ENCODE measurements at regions not wholly inside any gene's neighbourhood (a gene's known extent, or its start where the extent isn't known, plus 50 kb on each side); places are given as distances from the start of the nearest gene placed in this dataset.
"Not testable (repeated sequence)": the region's sequence is repeated elsewhere in the genome, so short reads cannot be mapped to it uniquely, and the experiment has no call there.

GRCh38 chr4:29051381-29051965, 1668.7 kb upstream of the PCDH7 start:
- DNase-seq = peak; percentile 55

- DNase-seq = no peak
Observed at GRCh38 chr4:29052266-29052665, 1667.9 kb upstream of the PCDH7 start.

DNA sequence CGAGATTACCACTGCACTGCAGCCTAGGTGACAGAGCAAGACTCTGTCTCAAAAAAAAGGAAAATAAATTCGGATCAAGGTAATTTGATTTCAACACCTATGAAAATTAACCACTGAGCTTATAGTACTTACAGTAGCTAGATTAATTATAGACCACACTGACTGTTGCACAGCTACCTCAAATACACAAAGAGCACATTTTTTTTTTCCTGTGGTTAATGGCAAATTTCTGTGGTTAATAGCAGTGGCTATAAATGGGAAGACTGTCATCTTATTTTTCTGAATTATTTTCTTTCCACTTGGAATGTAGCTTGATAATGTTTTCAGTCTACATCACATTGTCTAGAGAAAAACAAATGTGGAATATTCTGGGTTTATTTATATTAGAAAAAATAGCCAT, 1661.6 kb upstream of the PCDH7 start:
- no peak for DNase-seq

GRCh38 chr4:29066861-29067260, 1653.3 kb upstream of the PCDH7 start:
- DNase-seq = no peak

- DNase-seq = no peak
Observed at GRCh38 chr4:29073571-29073970, 1646.6 kb upstream of the PCDH7 start.

DNA sequence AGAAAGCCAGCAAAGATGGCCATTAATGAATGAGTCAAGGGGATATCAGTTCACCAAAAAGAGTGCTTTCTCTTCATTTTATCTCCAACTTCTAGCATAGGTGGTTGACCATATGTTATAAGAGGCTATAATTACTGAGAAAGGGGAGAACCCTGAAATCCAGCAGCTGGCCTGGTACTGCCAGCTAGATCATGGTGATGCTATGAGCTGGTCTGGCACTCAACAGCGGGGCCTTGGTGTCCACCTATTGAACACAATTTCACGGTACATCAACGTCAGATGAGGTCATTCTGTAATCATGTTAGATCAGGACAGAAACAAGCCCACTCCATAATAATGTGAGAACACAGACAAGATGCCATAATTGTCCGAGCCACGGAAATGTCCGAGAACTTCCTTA, 1644.8 kb upstream of the PCDH7 start:
- no peak for DNase-seq

DNA sequence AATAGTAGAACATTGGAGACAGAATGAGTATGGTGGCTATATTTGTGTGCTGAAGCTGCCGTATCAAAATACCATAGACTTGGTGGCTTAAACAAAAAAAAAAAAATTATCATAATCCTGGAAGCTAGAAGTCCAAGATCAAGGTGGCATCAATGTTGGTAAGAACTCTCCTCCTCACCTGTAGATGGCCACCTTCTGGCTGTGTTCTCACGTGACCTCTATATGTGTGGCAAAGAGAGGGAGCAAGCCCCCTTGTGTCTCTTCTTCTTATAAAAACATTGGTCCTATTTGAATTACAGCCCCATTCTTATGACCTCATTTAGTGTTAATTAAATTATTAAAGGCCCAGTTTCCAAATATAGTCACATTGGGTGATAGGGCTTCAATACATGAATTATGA, 1640.9 kb upstream of the PCDH7 start:
- DNase-seq = no peak

- DNase-seq = no peak
Observed at GRCh38 chr4:29081234-29081955, 1638.8 kb upstream of the PCDH7 start.

GRCh38 chr4:29082684-29083083, 1637.5 kb upstream of the PCDH7 start:
- DNase-seq = no peak

DNA sequence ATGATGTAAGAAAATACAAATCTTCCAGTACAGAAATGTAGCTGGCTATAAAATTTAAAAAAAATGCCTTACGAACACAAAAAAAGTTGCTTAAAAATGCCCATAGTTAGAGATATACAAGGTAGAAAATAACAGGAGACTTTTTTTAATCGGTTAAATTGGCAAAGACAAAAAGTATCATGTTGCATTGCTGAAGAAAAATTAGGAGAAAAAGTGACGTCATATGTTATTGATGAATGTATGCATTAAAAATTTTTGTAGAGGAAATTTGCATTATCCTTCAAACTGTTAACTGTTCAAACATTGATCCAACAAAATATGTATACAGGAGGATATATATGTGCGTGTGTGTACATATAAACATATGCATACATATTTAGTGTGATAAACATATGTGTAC, 1634.4 kb upstream of the PCDH7 start:
- DNase-seq = no peak

DNA sequence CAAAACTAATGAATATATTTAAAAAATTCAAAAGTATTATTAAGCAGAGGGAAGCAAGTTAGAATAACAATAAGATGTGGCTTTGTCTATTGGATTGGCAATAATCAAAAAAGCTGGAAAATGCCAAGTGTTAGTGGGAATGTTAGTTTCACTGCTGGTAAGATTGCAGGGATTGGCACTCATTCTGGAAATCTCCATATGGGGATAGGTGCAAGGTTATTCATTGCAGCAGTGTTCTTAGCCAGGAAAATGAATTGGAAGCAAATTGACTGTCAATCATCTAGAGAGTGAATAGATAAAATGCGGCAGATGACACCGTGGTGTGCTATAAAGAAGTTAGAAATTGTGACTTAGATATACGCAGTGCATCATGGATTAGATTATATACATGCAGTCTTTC, 1615.5 kb upstream of the PCDH7 start:
- DNase-seq = no peak

DNA sequence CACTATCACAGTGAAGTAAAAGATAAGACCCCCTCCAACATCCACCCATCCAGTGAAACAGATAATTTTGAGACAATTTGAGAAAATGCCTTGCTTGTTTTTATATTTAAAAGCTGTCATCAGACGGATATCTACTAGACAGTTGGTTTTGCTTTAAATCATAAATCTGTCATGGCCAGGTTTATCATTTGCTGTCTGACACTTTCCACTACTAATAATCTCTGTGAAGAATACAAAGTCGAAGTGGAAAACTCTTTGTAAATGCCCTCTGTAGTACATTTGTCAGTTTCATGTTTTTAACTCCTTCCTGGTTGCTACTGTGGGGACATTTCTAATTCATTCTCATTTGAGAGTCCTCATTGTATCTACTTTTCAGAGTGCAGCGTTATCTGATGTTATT, 1606.2 kb upstream of the PCDH7 start:
- DNase-seq = no peak

DNA sequence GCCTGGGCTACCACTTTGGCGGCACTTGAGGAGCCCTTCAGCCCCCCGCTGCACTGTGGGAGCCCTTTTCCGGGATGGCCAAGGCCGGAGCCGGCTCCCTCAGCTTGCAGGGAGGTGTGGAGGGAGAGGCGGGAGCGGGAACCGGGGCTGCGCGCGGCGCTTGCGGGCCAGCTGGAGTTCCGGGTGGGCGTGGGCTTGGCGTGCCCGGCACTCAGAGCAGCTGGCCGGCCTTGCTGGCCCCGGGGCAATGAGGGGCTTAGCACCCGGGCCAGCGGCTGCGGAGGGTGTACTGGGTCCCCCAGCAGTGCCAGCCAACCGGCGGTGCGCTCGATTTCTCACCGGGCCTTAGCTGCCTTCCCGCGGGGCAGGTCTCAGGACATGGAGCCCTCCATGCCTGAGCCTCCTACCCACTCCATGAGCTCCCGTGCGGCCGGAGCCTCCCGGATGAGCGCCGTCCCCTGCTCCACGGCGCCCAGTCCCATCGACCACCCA, 1602.9 kb upstream of the PCDH7 start:
- not testable (repeated sequence) for DNase-seq

DNA sequence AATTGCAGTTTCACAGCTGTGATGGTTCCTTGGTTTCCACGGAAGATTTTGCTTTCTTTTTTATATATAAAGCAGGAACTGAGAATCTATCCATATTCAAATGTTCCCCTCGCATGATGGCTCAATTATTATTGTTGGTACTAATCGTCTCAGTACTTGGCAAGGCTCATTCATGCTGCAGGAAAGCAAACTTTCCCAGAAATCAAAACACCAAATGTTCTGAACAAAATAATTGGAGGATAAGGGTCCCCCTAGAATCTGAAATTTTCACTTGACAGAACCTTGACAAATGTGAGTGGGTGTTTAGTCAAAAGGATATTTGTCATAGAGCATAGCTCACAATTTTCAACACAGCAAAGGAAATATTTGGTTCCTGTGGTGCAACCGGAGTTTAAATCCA, 1598.6 kb upstream of the PCDH7 start:
- no peak for DNase-seq

DNA sequence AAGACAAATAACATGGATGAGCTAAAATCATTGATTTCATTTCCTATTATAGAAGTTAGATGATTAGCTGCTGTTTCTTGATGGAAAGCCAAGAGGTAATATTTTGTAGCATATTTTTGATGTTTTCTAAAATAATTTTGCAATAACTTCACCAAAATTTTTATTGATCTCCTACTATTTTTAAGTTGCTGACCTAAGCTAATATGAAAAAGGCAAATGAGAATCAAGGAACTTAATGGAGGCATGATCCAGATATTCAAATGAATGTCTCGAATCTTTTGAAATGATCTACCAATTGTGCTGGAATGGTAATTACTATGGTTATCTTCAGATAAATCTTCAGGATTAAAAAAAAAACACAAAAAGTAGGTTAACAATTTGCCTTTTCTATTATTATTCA, 1591.4 kb upstream of the PCDH7 start:
- no peak for DNase-seq

GRCh38 chr4:29131304-29131703, 1588.9 kb upstream of the PCDH7 start:
- DNase-seq = no peak

- DNase-seq = no peak
Observed at GRCh38 chr4:29142708-29143107, 1577.5 kb upstream of the PCDH7 start.

- no peak for DNase-seq
Observed at GRCh38 chr4:29151584-29151983, 1568.6 kb upstream of the PCDH7 start.

- no peak for DNase-seq
Observed at GRCh38 chr4:29153642-29154041, 1566.5 kb upstream of the PCDH7 start.

DNA sequence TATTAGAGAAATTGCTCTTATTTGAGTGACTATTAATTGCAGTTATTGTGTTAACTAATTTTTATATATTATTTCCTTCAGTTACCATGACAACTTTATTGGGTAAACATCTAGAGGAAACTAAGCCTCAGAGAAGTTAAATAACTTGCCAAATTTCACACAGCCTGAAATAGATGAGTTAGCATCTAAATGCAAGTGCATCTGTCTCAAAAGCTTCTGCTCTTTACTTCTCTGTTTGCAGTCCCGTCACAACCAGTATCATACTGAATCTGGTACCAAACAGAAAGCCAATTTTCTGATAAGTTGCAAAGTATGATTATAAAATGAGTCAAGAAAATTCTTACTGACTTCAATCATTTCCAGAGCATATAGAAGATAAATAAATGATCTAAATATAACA, 1544.9 kb upstream of the PCDH7 start:
- no peak for DNase-seq

DNA sequence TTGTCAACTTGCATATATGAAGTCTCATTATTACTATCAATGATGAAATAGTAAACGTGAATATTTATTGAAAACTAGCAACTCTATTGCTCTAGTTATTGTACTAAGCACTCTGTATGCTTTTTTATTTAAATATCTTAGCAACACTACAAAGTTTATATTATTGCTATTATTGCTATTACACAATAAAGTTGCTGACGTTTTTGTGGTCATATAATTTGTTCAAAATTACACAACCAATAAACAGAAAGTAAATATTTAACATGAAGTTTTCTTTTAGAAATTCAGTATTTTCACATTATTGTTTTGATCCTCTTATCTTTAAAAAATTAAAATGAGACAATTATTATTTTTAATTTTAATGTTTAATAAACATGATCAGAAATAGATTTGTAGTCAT, 1521.1 kb upstream of the PCDH7 start:
- DNase-seq = no peak

GRCh38 chr4:29199485-29199884, 1520.7 kb upstream of the PCDH7 start:
- DNase-seq = no peak

- no peak for DNase-seq
Observed at GRCh38 chr4:29213020-29213419, 1507.1 kb upstream of the PCDH7 start.

- DNase-seq = no peak
Observed at GRCh38 chr4:29220761-29221160, 1499.4 kb upstream of the PCDH7 start.

- no peak for DNase-seq
Observed at GRCh38 chr4:29224911-29225310, 1495.3 kb upstream of the PCDH7 start.

Data from HCEC 1CT (cell line).